ENCODE measurements at regions not wholly inside any gene's neighbourhood (a gene's known extent, or its start where the extent isn't known, plus 50 kb on each side); places are given as distances from the start of the nearest gene placed in this dataset.
"Not testable (repeated sequence)": the region's sequence is repeated elsewhere in the genome, so short reads cannot be mapped to it uniquely, and the experiment has no call there.

GRCh38 chr1:232422098-232422497, 207.8 kb downstream of the SIPA1L2 start:
- TF ChIP-seq CTCF (IDR thresholded peaks at IDR 0.05; ENCODE audit: low read depth, low read length) = no peak
- no peak for DNase-seq (ENCODE audit: low read depth in 1 of 2, low spot score in 1 of 2)
- Histone ChIP-seq H3K27ac (no peak overlapping the region), H3K27me3 (no peaks in the 10 kb centered on the region), H3K36me3 (peaks cover 78% of the 10 kb centered on the region), H3K9me3 (ENCODE audit: low read depth) (no peaks in the 10 kb centered on the region), H3K4me1 (ENCODE audit: low read depth) (no peaks in the 10 kb centered on the region), H3K4me3 (no peak overlapping the region)

DNA sequence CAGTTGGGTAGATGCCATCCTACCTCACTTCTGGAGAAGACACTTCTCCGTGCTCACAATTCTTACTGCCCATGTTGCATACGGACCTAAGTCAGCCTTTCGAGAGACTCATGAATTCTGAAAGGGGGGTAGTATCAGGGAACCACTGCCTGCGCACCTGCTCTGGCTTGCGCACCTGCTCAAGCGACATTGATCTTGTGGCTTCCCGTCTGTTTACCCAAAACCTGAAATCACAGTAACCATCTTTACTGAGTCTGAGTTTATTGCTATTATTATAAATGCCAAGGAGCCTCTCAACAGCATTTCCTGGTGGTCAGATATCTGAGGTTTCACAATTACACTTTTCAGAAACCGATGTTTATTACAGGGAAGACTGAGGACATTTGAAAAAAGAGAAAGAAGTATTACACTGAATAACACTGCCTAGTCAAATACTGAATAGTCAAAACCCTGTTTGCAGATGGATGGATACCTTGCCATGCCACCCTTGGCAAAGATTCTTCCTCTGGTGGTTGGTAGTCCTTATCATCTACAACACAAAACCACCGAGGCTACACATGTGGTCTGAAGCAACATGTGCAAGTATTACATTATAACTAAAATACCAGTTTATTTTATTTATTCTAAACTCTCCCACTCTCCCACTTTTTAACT, 208.7 kb downstream of the SIPA1L2 start:
- no peaks in the 10 kb centered on the region for H3K9me3 ChIP-seq (ENCODE audit: low read depth)
- no peak overlapping the region for H3K27ac ChIP-seq
- no peaks in the 10 kb centered on the region for H3K27me3 ChIP-seq
- no peak for DNase-seq (ENCODE audit: low read depth in 1 of 2, low spot score in 1 of 2)
- no peaks in the 10 kb centered on the region for H3K4me1 ChIP-seq (ENCODE audit: low read depth)
- H3K36me3 ChIP-seq = peaks cover 77% of the 10 kb centered on the region
- no peak for TF ChIP-seq CTCF (IDR thresholded peaks at IDR 0.05; ENCODE audit: low read depth, low read length)
- H3K4me3 ChIP-seq = no peak overlapping the region

DNA sequence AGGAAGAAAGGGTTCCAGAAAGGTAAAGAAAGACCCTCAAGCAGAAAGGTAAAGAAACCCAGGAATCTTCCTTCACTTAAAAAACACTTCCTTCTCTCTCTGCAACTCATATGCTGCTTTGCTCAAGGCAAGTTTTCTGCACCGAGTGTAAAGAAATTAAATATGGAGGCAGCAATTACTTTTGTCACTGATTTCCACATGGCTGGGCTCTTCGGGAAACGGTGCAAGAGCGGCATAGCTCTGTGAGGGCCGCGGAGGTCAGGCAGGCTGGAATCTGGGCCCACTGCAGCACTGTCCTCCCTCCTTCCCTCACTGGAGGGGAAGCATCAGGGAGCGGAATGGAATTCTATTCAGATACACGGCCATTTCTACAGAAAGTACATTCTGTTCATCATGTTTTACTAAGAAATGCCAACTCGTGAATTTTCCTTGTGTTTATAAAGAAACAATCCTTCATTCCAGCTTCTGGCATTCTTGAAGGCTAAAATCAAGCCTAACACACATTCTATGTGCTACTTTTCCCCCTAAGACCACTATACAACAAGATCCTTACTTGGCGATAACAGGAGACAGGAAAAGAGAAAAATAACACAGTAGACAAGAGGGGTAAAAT, 212.2 kb downstream of the SIPA1L2 start:
- no peak for DNase-seq (ENCODE audit: low read depth in 1 of 2, low spot score in 1 of 2)
- Histone ChIP-seq H3K9me3 (ENCODE audit: low read depth) (no peaks in the 10 kb centered on the region), H3K27me3 (no peaks in the 10 kb centered on the region), H3K4me1 (ENCODE audit: low read depth) (no peaks in the 10 kb centered on the region), H3K4me3 (no peak overlapping the region), H3K36me3 (peaks cover 74% of the 10 kb centered on the region), H3K27ac (no peak overlapping the region)
- TF ChIP-seq CTCF (IDR thresholded peaks at IDR 0.05; ENCODE audit: low read depth, low read length) = no peak

GRCh38 chr1:232416026-232416568, 213.8 kb downstream of the SIPA1L2 start:
- Histone ChIP-seq H3K9me3 (ENCODE audit: low read depth) (no peaks in the 10 kb centered on the region), H3K4me3 (no peak overlapping the region), H3K27ac (no peak overlapping the region), H3K4me1 (ENCODE audit: low read depth) (no peaks in the 10 kb centered on the region), H3K36me3 (peaks cover 71% of the 10 kb centered on the region), H3K27me3 (no peaks in the 10 kb centered on the region)
- no peak for TF ChIP-seq CTCF (IDR thresholded peaks at IDR 0.05; ENCODE audit: low read depth, low read length)
- no peak for DNase-seq (ENCODE audit: low read depth in 1 of 2, low spot score in 1 of 2)

DNA sequence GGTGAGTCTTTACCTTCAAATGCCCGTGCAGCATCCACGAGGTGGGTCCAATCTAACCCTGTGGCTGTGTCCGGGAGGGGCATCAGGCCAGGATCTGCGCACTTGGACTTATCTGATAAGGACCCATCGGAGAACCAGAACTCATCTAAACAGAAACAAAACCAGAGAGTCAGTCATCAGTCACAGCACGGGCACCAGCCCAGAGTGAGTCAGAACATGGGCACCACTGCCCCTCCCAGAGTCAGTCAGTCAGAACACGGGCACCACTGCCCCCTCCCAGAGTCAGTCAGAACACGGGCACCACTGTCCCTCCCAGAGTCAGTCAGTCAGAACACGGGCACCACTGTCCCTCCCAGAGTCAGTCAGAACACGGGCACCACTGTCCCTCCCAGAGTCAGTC, 214.5 kb downstream of the SIPA1L2 start:
- not testable (repeated sequence) for H3K9me3 ChIP-seq (ENCODE audit: low read depth); H3K4me3 ChIP-seq; DNase-seq (ENCODE audit: low read depth in 1 of 2, low spot score in 1 of 2); H3K27ac ChIP-seq; H3K27me3 ChIP-seq; H3K4me1 ChIP-seq (ENCODE audit: low read depth)
- peaks cover 72% of the 10 kb centered on the region for H3K36me3 ChIP-seq

DNA sequence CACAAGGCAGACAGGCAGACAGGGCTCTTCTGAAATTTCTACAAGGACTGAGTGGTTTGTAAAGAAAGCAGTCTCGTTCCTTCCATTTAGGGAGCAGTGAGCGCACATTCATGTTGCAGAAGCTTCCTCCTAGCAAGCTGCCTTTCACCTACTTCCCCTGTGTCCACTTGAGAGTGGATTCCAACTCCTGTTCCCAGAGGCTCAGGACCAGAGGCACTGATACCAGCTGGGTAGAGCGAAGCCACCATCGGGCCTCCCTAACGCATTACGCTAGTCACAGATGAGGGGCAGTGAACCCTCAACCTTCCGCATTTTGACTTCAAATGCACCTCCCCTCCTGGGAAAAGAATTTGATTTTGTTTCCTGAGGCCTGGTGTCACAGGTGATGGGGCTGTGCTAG, 215.8 kb downstream of the SIPA1L2 start:
- no peak for DNase-seq (ENCODE audit: low read depth in 1 of 2, low spot score in 1 of 2)
- H3K27ac ChIP-seq = peak overlapping the region; percentile 60
- H3K27me3 ChIP-seq = no peaks in the 10 kb centered on the region
- no peaks in the 10 kb centered on the region for H3K9me3 ChIP-seq (ENCODE audit: low read depth)
- H3K36me3 ChIP-seq = peaks cover 62% of the 10 kb centered on the region
- TF ChIP-seq CTCF (IDR thresholded peaks at IDR 0.05; ENCODE audit: low read depth, low read length) = no peak
- H3K4me3 ChIP-seq = no peak overlapping the region
- H3K4me1 ChIP-seq (ENCODE audit: low read depth) = no peaks in the 10 kb centered on the region

Measured in cardiac muscle cell (in vitro differentiated cells and primary cell).